ENCODE measurements at regions not wholly inside any gene's neighbourhood (a gene's known extent, or its start where the extent isn't known, plus 50 kb on each side); places are given as distances from the start of the nearest gene placed in this dataset.

GRCh38 chr12:46506198-46506597 is 133.6 kb upstream of the SLC38A2 start:
- no peak for DNase-seq (ENCODE audit: insufficient read length)
- no peak for TF ChIP-seq TAF1 (IDR thresholded peaks at IDR 0.05; ENCODE audit: borderline replicate concordance, low read depth, low read length)
- TF ChIP-seq POLR2A (IDR thresholded peaks at IDR 0.05; ENCODE audit: low read depth, low read length), result no peak
- FAIRE-seq, result no peak

DNA sequence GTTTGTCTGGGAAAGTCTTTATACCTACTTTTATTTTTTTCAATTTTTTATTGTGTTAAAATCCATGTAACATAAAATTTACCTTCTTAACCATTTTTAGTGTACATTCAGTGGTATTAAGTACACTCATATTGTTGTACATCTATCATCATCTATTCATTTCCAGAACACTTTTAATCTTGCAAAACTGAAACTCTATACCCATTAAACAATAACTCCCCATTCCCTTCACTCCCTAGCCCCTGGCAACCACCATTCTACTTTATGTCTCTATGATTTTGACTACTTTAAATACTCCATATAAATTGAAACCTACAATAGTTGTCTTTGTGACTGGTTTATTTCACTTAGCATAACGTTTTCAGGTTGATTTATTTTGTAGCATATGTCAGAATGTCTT is 131.9 kb upstream of the SLC38A2 start:
- FAIRE-seq, result no peak
- TF ChIP-seq POLR2A (IDR thresholded peaks at IDR 0.05; ENCODE audit: low read depth, low read length), result no peak
- TF ChIP-seq POLR2AphosphoS5 (IDR thresholded peaks at IDR 0.05; ENCODE audit: low read depth, low read length), result no peak
- no peak for TF ChIP-seq TAF1 (IDR thresholded peaks at IDR 0.05; ENCODE audit: borderline replicate concordance, low read depth, low read length)
- no peak for DNase-seq (ENCODE audit: insufficient read length)

- DNase-seq (ENCODE audit: insufficient read length) (no peak), FAIRE-seq (no peak)
- TF ChIP-seq TAF1 (IDR thresholded peaks at IDR 0.05; ENCODE audit: borderline replicate concordance, low read depth, low read length) (no peak), POLR2AphosphoS5 (IDR thresholded peaks at IDR 0.05; ENCODE audit: low read depth, low read length) (no peak), POLR2A (IDR thresholded peaks at IDR 0.05; ENCODE audit: low read depth, low read length) (no peak)
Observed at GRCh38 chr12:46503637-46504175, 131.1 kb upstream of the SLC38A2 start.

GRCh38 chr12:46500673-46501072 is 128.1 kb upstream of the SLC38A2 start:
- DNase-seq (ENCODE audit: insufficient read length) (no peak), FAIRE-seq (peak; percentile 30)
- TF ChIP-seq POLR2AphosphoS5 (IDR thresholded peaks at IDR 0.05; ENCODE audit: low read depth, low read length) (no peak), TAF1 (IDR thresholded peaks at IDR 0.05; ENCODE audit: borderline replicate concordance, low read depth, low read length) (no peak)

- TF ChIP-seq POLR2AphosphoS5 (IDR thresholded peaks at IDR 0.05; ENCODE audit: low read depth, low read length) (no peak), TAF1 (IDR thresholded peaks at IDR 0.05; ENCODE audit: borderline replicate concordance, low read depth, low read length) (no peak), POLR2A (IDR thresholded peaks at IDR 0.05; ENCODE audit: low read depth, low read length) (no peak)
- no peak for DNase-seq (ENCODE audit: insufficient read length)
- no peak for FAIRE-seq
Observed at GRCh38 chr12:46499901-46500300, 127.3 kb upstream of the SLC38A2 start.

- no peak for DNase-seq (ENCODE audit: insufficient read length)
- no peak for TF ChIP-seq TAF1 (IDR thresholded peaks at IDR 0.05; ENCODE audit: borderline replicate concordance, low read depth, low read length)
- no peak for TF ChIP-seq POLR2A (IDR thresholded peaks at IDR 0.05; ENCODE audit: low read depth, low read length)
- TF ChIP-seq POLR2AphosphoS5 (IDR thresholded peaks at IDR 0.05; ENCODE audit: low read depth, low read length), result no peak
- FAIRE-seq, result no peak
Observed at GRCh38 chr12:46499226-46499625, 126.7 kb upstream of the SLC38A2 start.

- TF ChIP-seq TAF1 (IDR thresholded peaks at IDR 0.05; ENCODE audit: borderline replicate concordance, low read depth, low read length), result no peak
- no peak for TF ChIP-seq POLR2A (IDR thresholded peaks at IDR 0.05; ENCODE audit: low read depth, low read length)
- TF ChIP-seq POLR2AphosphoS5 (IDR thresholded peaks at IDR 0.05; ENCODE audit: low read depth, low read length), result no peak
- FAIRE-seq (no peak), DNase-seq (ENCODE audit: insufficient read length) (no peak)
Observed at GRCh38 chr12:46497739-46498138, 125.2 kb upstream of the SLC38A2 start.

DNA sequence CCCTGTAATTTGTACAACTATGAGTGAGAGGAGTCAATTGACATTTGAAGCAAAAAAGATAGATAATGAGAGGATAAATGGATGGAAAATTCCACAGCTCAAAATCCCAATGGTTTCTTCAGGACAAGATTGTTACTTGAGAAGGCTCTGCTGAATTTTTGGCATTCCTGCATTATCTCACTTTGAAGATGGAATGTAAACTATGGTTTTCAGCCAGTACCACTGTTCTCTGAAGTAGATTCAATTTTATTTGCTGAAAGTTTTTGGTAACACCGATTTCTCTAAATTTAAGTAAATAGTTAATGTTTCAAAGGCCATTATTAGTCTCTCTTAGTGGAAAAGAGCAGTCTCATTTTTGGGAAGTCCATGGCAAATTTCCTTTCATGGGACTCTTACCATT is 121.9 kb upstream of the SLC38A2 start:
- TF ChIP-seq POLR2AphosphoS5 (IDR thresholded peaks at IDR 0.05; ENCODE audit: low read depth, low read length), result no peak
- TF ChIP-seq TAF1 (IDR thresholded peaks at IDR 0.05; ENCODE audit: borderline replicate concordance, low read depth, low read length), result no peak
- TF ChIP-seq POLR2A (IDR thresholded peaks at IDR 0.05; ENCODE audit: low read depth, low read length), result no peak
- FAIRE-seq, result no peak
- no peak for DNase-seq (ENCODE audit: insufficient read length)

DNA sequence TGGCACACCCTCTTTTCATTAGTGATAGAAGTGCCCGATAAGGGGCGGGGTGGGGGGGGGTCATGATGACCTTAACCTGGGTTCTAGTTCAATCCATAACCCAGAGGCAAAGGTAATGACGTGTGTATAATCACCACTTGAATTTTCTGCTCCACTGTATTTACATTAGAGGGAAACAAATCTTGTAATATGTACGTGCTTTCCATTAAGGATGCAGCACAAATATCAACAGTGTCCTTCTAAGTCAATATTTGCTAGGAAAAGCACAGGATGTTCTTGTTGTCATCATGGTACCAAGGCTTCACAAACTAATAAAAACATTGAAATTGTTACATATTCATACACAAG is 121.2 kb upstream of the SLC38A2 start:
- DNase-seq (ENCODE audit: insufficient read length) (no peak), FAIRE-seq (no peak)
- TF ChIP-seq TAF1 (IDR thresholded peaks at IDR 0.05; ENCODE audit: borderline replicate concordance, low read depth, low read length) (no peak), POLR2AphosphoS5 (IDR thresholded peaks at IDR 0.05; ENCODE audit: low read depth, low read length) (no peak), POLR2A (IDR thresholded peaks at IDR 0.05; ENCODE audit: low read depth, low read length) (no peak)

- TF ChIP-seq POLR2AphosphoS5 (IDR thresholded peaks at IDR 0.05; ENCODE audit: low read depth, low read length), result no peak
- no peak for TF ChIP-seq TAF1 (IDR thresholded peaks at IDR 0.05; ENCODE audit: borderline replicate concordance, low read depth, low read length)
- no peak for TF ChIP-seq POLR2A (IDR thresholded peaks at IDR 0.05; ENCODE audit: low read depth, low read length)
- no peak for DNase-seq (ENCODE audit: insufficient read length)
- no peak for FAIRE-seq
Observed at GRCh38 chr12:46493150-46493833, 120.7 kb upstream of the SLC38A2 start.

GRCh38 chr12:46492471-46493085 is 120.0 kb upstream of the SLC38A2 start:
- DNase-seq (ENCODE audit: insufficient read length) (no peak), FAIRE-seq (no peak)
- TF ChIP-seq POLR2A (IDR thresholded peaks at IDR 0.05; ENCODE audit: low read depth, low read length) (no peak), TAF1 (IDR thresholded peaks at IDR 0.05; ENCODE audit: borderline replicate concordance, low read depth, low read length) (no peak), POLR2AphosphoS5 (IDR thresholded peaks at IDR 0.05; ENCODE audit: low read depth, low read length) (no peak)

DNA sequence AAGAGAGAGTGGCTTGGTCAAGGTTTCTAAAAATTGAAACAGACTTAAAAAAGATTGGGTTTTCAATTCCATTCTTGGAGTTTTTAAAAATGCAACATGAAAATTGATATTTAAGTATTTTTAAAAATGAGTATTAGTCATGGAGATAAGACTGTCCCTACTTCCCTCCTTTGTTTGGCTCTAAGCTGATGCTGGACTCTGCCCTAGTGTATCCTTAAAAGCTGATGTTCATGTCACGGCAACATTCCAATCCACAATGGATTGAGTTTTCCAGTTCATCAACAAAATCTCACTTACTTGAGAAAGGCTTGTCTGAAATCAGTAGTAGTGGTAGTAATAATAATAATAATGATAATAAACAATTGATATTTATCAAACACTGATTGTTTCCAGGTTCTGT is 119.0 kb upstream of the SLC38A2 start:
- DNase-seq (ENCODE audit: insufficient read length) (no peak), FAIRE-seq (no peak)
- TF ChIP-seq TAF1 (IDR thresholded peaks at IDR 0.05; ENCODE audit: borderline replicate concordance, low read depth, low read length) (no peak), POLR2AphosphoS5 (IDR thresholded peaks at IDR 0.05; ENCODE audit: low read depth, low read length) (no peak), POLR2A (IDR thresholded peaks at IDR 0.05; ENCODE audit: low read depth, low read length) (no peak)

Data from GM12892 (cell line).